ENCODE measurements at regions not wholly inside any gene's neighbourhood (a gene's known extent, or its start where the extent isn't known, plus 50 kb on each side); places are given as distances from the start of the nearest gene placed in this dataset.

DNA sequence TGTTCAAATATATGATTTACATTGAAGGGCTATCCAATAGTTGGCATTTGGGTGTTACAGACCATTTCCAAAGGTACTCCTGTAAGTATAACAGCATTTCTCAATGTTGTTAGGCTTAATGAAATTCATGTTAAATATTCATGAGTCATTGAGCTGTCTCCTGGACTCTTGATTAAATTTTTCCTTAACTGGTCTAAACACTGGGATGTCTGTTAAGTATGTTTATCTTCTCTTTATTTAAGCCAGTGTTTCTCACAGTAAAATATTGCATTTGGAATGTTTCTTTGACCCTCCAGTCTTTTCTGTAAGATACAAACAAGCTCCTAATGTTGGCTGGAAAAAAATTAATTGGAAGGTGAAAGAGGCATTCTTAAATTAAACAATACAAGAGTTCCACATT, 402.5 kb upstream of the HTR2A start:
- TF ChIP-seq, protein P1, sequence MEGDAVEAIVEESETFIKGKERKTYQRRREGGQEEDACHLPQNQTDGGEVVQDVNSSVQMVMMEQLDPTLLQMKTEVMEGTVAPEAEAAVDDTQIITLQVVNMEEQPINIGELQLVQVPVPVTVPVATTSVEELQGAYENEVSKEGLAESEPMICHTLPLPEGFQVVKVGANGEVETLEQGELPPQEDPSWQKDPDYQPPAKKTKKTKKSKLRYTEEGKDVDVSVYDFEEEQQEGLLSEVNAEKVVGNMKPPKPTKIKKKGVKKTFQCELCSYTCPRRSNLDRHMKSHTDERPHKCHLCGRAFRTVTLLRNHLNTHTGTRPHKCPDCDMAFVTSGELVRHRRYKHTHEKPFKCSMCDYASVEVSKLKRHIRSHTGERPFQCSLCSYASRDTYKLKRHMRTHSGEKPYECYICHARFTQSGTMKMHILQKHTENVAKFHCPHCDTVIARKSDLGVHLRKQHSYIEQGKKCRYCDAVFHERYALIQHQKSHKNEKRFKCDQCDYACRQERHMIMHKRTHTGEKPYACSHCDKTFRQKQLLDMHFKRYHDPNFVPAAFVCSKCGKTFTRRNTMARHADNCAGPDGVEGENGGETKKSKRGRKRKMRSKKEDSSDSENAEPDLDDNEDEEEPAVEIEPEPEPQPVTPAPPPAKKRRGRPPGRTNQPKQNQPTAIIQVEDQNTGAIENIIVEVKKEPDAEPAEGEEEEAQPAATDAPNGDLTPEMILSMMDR (conservative IDR thresholded peaks at IDR 0.05; ENCODE audit: low read depth, low read length) = no peak
- no peak overlapping the region for H3K4me3 ChIP-seq (ENCODE audit: low read length)
- no peak for DNase-seq (ENCODE audit: low read depth)

DNA sequence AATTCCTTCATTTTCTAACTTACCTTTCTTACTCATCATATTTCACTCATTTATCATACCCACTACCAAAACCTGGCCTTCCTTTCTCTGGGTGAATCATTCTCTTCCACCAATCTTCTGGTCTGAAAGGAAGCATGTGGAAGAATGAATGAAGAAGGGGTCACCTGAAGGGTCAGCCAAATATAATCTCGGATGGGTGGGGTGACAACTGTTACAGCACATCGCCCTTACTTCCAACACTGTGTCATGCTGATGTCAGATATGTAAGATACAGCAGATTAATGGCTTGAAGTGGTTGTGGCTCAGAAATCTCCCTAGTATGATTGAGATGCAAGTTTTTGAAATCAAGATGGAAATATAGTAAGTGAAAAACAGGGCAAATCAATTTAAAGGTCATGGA, 401.7 kb upstream of the HTR2A start:
- no peak overlapping the region for H3K4me3 ChIP-seq (ENCODE audit: low read length)
- TF ChIP-seq, protein P1 (conservative IDR thresholded peaks at IDR 0.05; ENCODE audit: low read depth, low read length) = no peak
- DNase-seq (ENCODE audit: low read depth) = no peak

DNA sequence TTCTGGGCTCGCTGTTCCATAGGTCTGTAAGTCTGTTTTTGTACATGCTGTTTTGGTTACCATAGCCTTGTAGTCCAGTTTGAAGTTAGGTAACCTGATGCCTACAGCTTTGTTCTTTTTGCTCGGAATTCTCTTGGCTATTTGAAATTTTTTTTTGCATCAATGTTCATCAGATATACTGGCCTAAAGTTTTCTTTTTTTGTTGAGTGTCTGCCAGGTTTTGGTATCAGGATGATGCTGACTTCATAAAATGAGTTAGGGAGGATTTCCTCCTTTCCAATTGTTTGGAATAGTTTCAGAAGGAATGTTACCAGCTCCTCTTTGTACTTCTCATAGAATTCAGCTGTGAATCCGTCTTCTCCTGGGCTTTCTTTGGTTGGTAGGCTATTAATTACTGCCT, 397.8 kb upstream of the HTR2A start:
- TF ChIP-seq, protein P1 (conservative IDR thresholded peaks at IDR 0.05; ENCODE audit: low read depth, low read length) = no peak
- no peak overlapping the region for H3K4me3 ChIP-seq (ENCODE audit: low read length)
- DNase-seq (ENCODE audit: low read depth) = no peak

DNA sequence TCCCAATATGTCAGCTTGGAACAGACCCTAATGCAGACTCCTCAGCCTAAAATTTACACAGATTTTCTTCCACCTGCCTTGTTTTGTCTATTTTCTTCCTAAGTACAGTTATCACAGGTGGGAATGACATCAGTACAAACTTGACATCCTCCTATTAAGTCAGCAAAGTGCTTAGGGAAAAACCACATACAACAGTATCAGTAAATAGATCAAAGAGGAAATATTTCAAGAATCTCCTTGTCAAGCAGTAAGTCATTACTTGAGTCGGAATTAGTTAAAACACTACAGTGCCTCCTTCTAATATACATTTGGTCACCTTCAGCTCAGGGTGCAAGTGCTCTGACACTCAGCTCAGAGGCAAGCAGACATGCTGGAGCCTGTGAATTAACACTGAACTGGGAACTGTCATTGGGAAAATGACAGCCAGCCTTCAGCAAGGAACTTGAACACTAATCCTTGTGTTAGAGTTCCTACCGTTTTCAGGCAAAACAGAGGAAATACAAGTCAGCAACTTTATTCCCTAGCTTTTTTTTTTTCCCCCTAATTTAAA, 394.3 kb upstream of the HTR2A start:
- peak; percentile 47 for DNase-seq (ENCODE audit: low read depth)
- TF ChIP-seq, protein P1 (conservative IDR thresholded peaks at IDR 0.05; ENCODE audit: low read depth, low read length) = no peak

DNA sequence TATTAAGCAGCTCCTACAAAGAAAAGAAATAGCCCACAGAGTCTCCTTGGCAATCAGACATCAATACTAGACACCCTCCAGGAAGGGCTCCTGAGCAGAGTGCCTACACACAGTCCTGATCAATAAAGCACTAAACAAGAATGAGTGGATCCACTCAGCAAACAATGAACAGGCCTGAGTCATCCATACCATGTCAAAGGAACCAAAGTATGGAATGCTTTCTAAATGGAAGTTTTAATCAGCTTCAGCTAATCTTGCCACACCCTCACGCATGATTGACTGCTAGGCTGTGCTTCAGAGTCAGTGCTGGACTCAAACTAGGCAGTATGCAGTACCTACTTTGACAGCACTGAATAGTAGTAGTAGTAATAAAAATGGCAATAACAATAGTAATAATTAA, 392.7 kb upstream of the HTR2A start:
- peak; percentile 69 for DNase-seq (ENCODE audit: low read depth)
- no peak overlapping the region for H3K4me3 ChIP-seq (ENCODE audit: low read length)
- TF ChIP-seq, protein P1 (conservative IDR thresholded peaks at IDR 0.05; ENCODE audit: low read depth, low read length) = no peak

More for the DNA sequence above, 394.3 kb upstream of the HTR2A start:
- H3K4me3 ChIP-seq (ENCODE audit: low read length) = no peak overlapping the region

DNA sequence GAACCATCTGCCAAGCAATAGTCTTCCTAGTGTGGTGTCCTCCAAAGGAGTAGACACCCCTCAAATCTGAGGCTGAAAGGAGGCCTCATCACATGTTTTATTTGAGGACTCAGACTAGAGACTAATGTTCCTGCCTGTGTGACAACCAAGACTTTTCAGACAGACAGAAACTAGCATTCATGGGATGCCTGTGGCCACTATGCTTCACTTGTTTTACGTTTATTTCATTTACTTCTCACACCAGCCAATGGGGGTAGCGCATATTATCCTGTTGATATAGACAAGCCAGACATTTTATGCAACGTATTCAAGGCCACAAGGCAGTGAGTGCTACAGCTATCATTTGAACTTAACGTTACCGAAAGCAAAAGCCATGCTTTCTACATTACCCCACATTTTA, 391.7 kb upstream of the HTR2A start:
- no peak for DNase-seq (ENCODE audit: low read depth)
- TF ChIP-seq, protein P1 (conservative IDR thresholded peaks at IDR 0.05; ENCODE audit: low read depth, low read length) = no peak
- H3K4me3 ChIP-seq (ENCODE audit: low read length) = no peak overlapping the region

DNA sequence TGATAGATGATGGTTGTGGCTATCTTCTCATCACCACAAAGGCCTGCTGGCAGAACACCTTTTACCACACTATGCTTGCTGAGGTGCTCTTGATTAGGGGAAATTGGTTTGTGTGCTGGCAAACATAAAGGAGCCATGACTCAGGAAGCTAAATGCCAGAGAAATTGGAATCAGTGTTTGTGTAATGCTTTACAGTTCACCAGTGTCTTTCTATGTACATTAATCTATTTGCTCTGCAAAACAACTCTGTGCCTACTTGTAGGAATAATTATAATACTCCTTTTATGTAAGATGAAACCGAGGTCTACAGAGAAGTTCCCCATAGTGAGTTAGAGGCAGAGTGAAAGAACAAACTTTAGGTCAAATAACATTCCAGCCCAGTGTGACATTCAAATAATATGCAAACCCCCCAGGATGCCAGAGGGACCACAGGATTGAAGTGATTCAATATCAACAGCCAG, 390.5 kb upstream of the HTR2A start:
- TF ChIP-seq, protein P1 (conservative IDR thresholded peaks at IDR 0.05; ENCODE audit: low read depth, low read length) = no peak
- H3K4me3 ChIP-seq (ENCODE audit: low read length) = no peak overlapping the region
- no peak for DNase-seq (ENCODE audit: low read depth)
